Neural progenitor cell (in vitro differentiated cells): ENCODE measurements at regions not wholly inside any gene's neighbourhood (a gene's known extent, or its start where the extent isn't known, plus 50 kb on each side); places are given as distances from the start of the nearest gene placed in this dataset.

ENCODE experiments used
- EZH2 ChIP-seq: fragments of 200-600 bp; sonication (generic); IDR thresholded peaks from 2 replicates; pipeline ENCODE4 v1.6.1; 2017; ENCODE audit warnings: antibody characterized with exemption, mild to moderate bottlenecking, moderate library complexity
- EZH2phosphoT487 ChIP-seq: fragments of 200-600 bp; sonication (generic); IDR thresholded peaks from 2 replicates; pipeline ENCODE4 v1.6.1; 2017; ENCODE audit warnings: antibody characterized with exemption
- TF ChIP-seq, protein P1 (sequence below): fragments of 200-600 bp; sonication (generic); IDR thresholded peaks from 2 replicates; pipeline ENCODE4 v1.5.1; 2017; ENCODE audit warnings: antibody characterized with exemption, mild to moderate bottlenecking

DNA sequence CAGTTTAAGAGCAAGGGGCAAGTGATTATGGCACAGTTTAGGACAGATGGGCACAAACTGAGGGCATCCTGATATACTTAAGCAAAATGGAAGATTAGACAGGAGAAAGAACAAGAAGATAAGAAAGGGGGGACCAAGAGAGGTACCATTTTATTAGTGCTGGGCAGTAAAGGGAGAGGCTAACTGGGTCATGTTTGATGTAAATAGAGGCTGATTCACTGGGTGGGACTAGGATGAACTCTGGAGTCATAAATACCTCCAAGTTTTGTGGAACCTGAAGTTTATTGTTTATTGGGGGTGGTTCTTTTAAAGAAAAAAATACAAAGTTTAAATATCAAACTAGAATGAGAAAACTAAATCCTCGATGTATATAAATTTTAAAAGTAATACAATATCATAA, 1067.2 kb upstream of the GYPC start:
- TF ChIP-seq, protein P1, sequence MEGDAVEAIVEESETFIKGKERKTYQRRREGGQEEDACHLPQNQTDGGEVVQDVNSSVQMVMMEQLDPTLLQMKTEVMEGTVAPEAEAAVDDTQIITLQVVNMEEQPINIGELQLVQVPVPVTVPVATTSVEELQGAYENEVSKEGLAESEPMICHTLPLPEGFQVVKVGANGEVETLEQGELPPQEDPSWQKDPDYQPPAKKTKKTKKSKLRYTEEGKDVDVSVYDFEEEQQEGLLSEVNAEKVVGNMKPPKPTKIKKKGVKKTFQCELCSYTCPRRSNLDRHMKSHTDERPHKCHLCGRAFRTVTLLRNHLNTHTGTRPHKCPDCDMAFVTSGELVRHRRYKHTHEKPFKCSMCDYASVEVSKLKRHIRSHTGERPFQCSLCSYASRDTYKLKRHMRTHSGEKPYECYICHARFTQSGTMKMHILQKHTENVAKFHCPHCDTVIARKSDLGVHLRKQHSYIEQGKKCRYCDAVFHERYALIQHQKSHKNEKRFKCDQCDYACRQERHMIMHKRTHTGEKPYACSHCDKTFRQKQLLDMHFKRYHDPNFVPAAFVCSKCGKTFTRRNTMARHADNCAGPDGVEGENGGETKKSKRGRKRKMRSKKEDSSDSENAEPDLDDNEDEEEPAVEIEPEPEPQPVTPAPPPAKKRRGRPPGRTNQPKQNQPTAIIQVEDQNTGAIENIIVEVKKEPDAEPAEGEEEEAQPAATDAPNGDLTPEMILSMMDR = no peak
- TF ChIP-seq EZH2 (no peak), EZH2phosphoT487 (no peak)
